ENCODE measurements at regions not wholly inside any gene's neighbourhood (a gene's known extent, or its start where the extent isn't known, plus 50 kb on each side); places are given as distances from the start of the nearest gene placed in this dataset.

DNA sequence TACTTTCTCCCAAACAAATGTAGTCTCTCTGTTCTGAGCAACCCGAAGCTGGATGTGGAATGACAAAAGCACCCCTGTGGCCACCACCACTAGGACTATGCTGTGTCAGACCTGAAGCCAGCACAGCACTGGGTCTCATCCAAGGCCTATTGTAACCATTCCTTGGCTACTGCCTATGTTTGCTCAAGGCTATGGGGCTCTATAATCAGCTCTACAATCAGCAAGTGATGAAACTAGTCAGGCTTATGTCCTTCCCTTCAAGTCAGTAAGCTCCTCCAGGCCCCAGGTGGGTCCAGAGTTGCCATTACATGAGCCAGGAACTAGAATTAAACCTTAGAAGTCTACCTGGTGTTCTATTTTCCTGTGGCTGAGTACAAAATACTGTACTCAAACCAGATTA lies 370.2 kb downstream of the TBX15 start:
- BruUV-seq (replicated peaks) = no TSS peak

More for the DNA sequence above, 370.2 kb downstream of the TBX15 start:
- no peaks in the 10 kb centered on the region for H3K79me1 ChIP-seq (ENCODE audit: low read depth in 1 of 2, low read length in 2 of 2)
- H3K36me3 ChIP-seq (ENCODE audit: control insufficient read depth, insufficient read depth, low read length) = no peaks in the 10 kb centered on the region
- H3K56ac ChIP-seq (ENCODE audit: extremely low read depth, insufficient read depth, low read length) = no peak overlapping the region
- H3K9me1 ChIP-seq (ENCODE audit: insufficient read depth, low read length) = no peaks in the 10 kb centered on the region
- no peaks in the 10 kb centered on the region; the same call in 1 of the 2 replicates for H3K9me3 ChIP-seq (ENCODE audit: control insufficient read depth, insufficient read depth, low read length)
- TF ChIP-seq FOS (IDR thresholded peaks at IDR 0.05; ENCODE audit: low read depth, low read length) (no peak), POLR2A (IDR thresholded peaks at IDR 0.05; ENCODE audit: low read depth, low read length) (no peak), MAFK (IDR thresholded peaks at IDR 0.05; ENCODE audit: low read depth, low read length) (no peak), MAZ (IDR thresholded peaks at IDR 0.05; ENCODE audit: borderline replicate concordance, low read depth, low read length) (no peak), CEBPB (IDR thresholded peaks at IDR 0.05; ENCODE audit: low read depth, low read length) (no peak), SMC3 (IDR thresholded peaks at IDR 0.05; ENCODE audit: low read depth, low read length) (no peak), BHLHE40 (IDR thresholded peaks at IDR 0.05; ENCODE audit: low read depth, low read length) (no peak), MXI1 (IDR thresholded peaks at IDR 0.05; ENCODE audit: borderline replicate concordance, low read depth, low read length) (no peak), RCOR1 (IDR thresholded peaks at IDR 0.05; ENCODE audit: insufficient replicate concordance, low read length) (no peak), CHD1 (IDR thresholded peaks at IDR 0.05; ENCODE audit: low read depth, low read length) (no peak), RAD21 (IDR thresholded peaks at IDR 0.05; ENCODE audit: low read length) (no peak), RFX5 (IDR thresholded peaks at IDR 0.05; ENCODE audit: low read depth, low read length) (no peak), NFE2L2 (IDR thresholded peaks at IDR 0.05; ENCODE audit: low read depth, low read length) (no peak)
- TF ChIP-seq, protein P1, sequence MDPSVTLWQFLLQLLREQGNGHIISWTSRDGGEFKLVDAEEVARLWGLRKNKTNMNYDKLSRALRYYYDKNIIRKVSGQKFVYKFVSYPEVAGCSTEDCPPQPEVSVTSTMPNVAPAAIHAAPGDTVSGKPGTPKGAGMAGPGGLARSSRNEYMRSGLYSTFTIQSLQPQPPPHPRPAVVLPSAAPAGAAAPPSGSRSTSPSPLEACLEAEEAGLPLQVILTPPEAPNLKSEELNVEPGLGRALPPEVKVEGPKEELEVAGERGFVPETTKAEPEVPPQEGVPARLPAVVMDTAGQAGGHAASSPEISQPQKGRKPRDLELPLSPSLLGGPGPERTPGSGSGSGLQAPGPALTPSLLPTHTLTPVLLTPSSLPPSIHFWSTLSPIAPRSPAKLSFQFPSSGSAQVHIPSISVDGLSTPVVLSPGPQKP (IDR thresholded peaks at IDR 0.05; ENCODE audit: borderline replicate concordance, low read depth, low read length) = no peak
- TF ChIP-seq, protein P2, sequence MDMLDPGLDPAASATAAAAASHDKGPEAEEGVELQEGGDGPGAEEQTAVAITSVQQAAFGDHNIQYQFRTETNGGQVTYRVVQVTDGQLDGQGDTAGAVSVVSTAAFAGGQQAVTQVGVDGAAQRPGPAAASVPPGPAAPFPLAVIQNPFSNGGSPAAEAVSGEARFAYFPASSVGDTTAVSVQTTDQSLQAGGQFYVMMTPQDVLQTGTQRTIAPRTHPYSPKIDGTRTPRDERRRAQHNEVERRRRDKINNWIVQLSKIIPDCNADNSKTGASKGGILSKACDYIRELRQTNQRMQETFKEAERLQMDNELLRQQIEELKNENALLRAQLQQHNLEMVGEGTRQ (IDR thresholded peaks at IDR 0.05; ENCODE audit: low read depth, low read length) = no peak
- TF ChIP-seq, protein P3, sequence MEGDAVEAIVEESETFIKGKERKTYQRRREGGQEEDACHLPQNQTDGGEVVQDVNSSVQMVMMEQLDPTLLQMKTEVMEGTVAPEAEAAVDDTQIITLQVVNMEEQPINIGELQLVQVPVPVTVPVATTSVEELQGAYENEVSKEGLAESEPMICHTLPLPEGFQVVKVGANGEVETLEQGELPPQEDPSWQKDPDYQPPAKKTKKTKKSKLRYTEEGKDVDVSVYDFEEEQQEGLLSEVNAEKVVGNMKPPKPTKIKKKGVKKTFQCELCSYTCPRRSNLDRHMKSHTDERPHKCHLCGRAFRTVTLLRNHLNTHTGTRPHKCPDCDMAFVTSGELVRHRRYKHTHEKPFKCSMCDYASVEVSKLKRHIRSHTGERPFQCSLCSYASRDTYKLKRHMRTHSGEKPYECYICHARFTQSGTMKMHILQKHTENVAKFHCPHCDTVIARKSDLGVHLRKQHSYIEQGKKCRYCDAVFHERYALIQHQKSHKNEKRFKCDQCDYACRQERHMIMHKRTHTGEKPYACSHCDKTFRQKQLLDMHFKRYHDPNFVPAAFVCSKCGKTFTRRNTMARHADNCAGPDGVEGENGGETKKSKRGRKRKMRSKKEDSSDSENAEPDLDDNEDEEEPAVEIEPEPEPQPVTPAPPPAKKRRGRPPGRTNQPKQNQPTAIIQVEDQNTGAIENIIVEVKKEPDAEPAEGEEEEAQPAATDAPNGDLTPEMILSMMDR (conservative IDR thresholded peaks at IDR 0.05; ENCODE audit: low read depth, low read length) = no peak
- CTCF ChIA-PET = no interaction called here
- no peaks in the 10 kb centered on the region for H3K27me3 ChIP-seq (ENCODE audit: control insufficient read depth, insufficient read depth, low read length)
- no peak overlapping the region for H4K5ac ChIP-seq (ENCODE audit: low read depth, low read length)
- no peak overlapping the region for H3K4me3 ChIP-seq (ENCODE audit: insufficient read depth, low read depth, low read length)
- dilution Hi-C loops (cut with HindIII; ENCODE audit: low sequenced_read_pairs, unreplicated experiment) (no loop called here), in situ Hi-C loops (cut with MboI; ENCODE audit: low sequenced_read_pairs) (no loop called here), intact Hi-C loops (cut with micrococcal nuclease) (no loop called here)
- no peak overlapping the region for H3K27ac ChIP-seq (ENCODE audit: insufficient read depth, low read length)
- no peak overlapping the region for H2BK120ac ChIP-seq (ENCODE audit: low read depth, low read length)
- no peak overlapping the region for H2AFZ ChIP-seq (replicated peaks; ENCODE audit: low read length, poor library complexity)
- no peak overlapping the region for H3K18ac ChIP-seq (ENCODE audit: low read depth, low read length)
- H4K91ac ChIP-seq (ENCODE audit: insufficient read depth, low read depth, low read length) = no peak overlapping the region
- H2BK15ac ChIP-seq (ENCODE audit: low read depth, low read length) = no peak overlapping the region
- H2BK5ac ChIP-seq (ENCODE audit: low read depth, low read length, poor library complexity, severe bottlenecking) = no peak overlapping the region
- no peak overlapping the region for H2AK5ac ChIP-seq (ENCODE audit: low read depth, low read length)
- H3K4ac ChIP-seq (ENCODE audit: low read depth, low read length) = no peak overlapping the region
- H4K8ac ChIP-seq (ENCODE audit: low read depth in 2 of 2, low read length in 2 of 2) = no peak overlapping the region
- ATAC-seq (ENCODE audit: low read depth) (no peak), DNase-seq (no peak)
- H2BK20ac ChIP-seq (ENCODE audit: low read depth, low read length) = no peak overlapping the region
- no peak overlapping the region for H2AK9ac ChIP-seq (replicated peaks; ENCODE audit: low read depth, low read length, poor library complexity)
- no peak overlapping the region for H3K4me2 ChIP-seq (ENCODE audit: low read depth, low read length)
- H3K14ac ChIP-seq (replicated peaks; ENCODE audit: low read depth, low read length) = no peak overlapping the region
- no peak overlapping the region for H3K9ac ChIP-seq (ENCODE audit: low read depth, low read length)
- no peaks in the 10 kb centered on the region for H3K4me1 ChIP-seq (ENCODE audit: control insufficient read depth, insufficient read depth, low read length)
- POLR2A ChIA-PET (ENCODE audit: unreplicated experiment) = no interaction called here
- no CpG with 5 or more reads among the region's 1 CpG for WGBS, 2 experiments (ENCODE audit: extremely low coverage in 2 of 2, insufficient read length in 1 of 2)
- H3K23ac ChIP-seq (ENCODE audit: low read depth, low read length) = no peak overlapping the region
- H4K20me1 ChIP-seq (ENCODE audit: insufficient read depth, low read length) = no peaks in the 10 kb centered on the region
